Neural progenitor cell (in vitro differentiated cells): ENCODE measurements at regions not wholly inside any gene's neighbourhood (a gene's known extent, or its start where the extent isn't known, plus 50 kb on each side); places are given as distances from the start of the nearest gene placed in this dataset.

Experiments
- EZH2 ChIP-seq: fragments of 200-600 bp; sonication (generic); IDR thresholded peaks from 2 replicates; pipeline ENCODE4 v1.6.1; 2017; ENCODE audit warnings: antibody characterized with exemption, mild to moderate bottlenecking, moderate library complexity
- TF ChIP-seq, protein P1 (sequence below): fragments of 200-600 bp; sonication (generic); IDR thresholded peaks from 2 replicates; pipeline ENCODE4 v1.5.1; 2017; ENCODE audit warnings: antibody characterized with exemption, mild to moderate bottlenecking

DNA sequence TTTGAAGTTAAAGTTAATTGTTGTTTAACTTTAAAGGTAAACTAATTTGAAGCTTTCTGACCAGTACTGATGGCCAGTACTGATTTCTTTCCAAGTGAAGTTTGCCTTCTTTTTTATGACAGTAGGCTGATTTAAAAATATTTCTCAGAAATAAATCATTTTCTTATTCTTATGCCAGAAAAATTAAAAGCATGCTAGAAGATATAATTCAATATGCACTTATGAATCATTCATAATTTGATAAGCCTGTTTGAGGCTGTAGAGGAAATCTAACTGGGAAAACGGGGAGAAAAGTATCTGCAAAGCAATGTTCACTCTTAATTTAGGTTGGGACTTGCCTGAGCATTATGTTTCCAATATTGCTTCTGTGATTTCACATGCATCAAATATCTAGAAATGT lies 1112.0 kb upstream of the INTU start:
- TF ChIP-seq EZH2: no peak
- TF ChIP-seq, protein P1, sequence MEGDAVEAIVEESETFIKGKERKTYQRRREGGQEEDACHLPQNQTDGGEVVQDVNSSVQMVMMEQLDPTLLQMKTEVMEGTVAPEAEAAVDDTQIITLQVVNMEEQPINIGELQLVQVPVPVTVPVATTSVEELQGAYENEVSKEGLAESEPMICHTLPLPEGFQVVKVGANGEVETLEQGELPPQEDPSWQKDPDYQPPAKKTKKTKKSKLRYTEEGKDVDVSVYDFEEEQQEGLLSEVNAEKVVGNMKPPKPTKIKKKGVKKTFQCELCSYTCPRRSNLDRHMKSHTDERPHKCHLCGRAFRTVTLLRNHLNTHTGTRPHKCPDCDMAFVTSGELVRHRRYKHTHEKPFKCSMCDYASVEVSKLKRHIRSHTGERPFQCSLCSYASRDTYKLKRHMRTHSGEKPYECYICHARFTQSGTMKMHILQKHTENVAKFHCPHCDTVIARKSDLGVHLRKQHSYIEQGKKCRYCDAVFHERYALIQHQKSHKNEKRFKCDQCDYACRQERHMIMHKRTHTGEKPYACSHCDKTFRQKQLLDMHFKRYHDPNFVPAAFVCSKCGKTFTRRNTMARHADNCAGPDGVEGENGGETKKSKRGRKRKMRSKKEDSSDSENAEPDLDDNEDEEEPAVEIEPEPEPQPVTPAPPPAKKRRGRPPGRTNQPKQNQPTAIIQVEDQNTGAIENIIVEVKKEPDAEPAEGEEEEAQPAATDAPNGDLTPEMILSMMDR: no peak
